Activated effector memory CD4-positive, alpha-beta T cell treated with anti-CD3 and anti-CD28 coated beads, Interleukin-2, amount 50 U/mL, for 16 hours (primary cell): ENCODE measurements at regions not wholly inside any gene's neighbourhood (a gene's known extent, or its start where the extent isn't known, plus 50 kb on each side); places are given as distances from the start of the nearest gene placed in this dataset.
"Not testable (repeated sequence)": the region's sequence is repeated elsewhere in the genome, so short reads cannot be mapped to it uniquely, and the experiment has no call there.

ENCODE experiments used
- DNase-seq: peaks from one replicate; pipeline ENCODE4 v3.0.0-alpha.2; 2020

DNA sequence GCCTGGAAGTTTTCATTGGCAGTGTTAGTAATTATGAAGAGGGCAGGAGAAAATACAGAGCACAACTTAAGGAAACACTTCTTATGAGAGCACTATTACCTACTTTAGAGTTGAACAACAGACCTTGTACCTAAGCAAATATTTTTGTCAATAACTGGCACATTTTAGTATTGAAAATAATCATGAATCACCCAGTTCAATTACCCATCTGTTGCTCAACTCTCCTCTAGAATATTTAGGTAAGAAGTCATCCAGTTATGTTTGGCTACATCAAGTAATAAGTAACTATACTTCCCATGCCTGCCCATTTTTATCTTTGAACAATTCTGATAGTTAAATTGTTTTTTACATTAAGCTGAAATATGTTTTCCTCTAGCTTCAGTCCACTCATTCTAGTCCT lies 893.4 kb downstream of the DIAPH3 start:
- DNase-seq = no peak

DNA sequence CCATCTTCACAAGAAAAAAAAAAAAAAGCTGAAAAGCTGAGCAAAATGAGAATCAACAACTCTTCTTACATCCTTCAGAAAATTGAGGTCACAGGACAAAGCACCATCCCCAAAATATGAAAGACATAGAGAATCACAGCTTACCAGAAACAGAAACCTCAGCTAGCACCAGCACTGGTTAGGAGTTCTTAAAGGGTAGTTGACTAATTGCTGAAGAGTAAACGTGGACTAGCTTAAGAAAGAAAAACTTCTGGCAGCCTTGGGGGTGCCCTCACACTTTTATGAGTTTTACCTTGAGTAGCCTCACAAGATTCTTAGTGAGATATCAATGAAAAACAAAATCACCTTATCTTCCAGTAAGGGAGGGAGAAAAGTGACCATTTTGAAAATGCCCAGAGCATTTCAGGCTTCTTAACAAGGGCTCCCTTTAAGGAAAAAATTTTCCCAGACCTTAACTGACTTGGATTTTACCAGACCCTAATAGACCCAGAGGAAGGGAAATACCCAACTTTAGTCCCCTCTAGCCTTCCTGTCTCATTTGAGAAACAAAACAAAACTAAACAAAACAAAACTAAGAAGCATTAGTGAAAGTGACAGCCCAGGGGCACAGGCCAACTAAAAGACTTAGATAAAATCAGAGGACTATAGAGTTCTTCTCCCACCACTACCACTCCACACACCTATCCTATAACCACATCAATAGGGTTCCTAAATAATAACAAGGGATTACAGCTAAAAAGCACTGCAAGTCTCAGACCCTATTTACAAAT lies 888.6 kb downstream of the DIAPH3 start:
- no peak for DNase-seq

- no peak for DNase-seq
Observed at GRCh38 chr13:59276436-59276835, 887.3 kb downstream of the DIAPH3 start.

GRCh38 chr13:59277106-59277505 lies 886.6 kb downstream of the DIAPH3 start:
- DNase-seq = no peak

- no peak for DNase-seq
Observed at GRCh38 chr13:59279028-59279427, 884.7 kb downstream of the DIAPH3 start.

DNA sequence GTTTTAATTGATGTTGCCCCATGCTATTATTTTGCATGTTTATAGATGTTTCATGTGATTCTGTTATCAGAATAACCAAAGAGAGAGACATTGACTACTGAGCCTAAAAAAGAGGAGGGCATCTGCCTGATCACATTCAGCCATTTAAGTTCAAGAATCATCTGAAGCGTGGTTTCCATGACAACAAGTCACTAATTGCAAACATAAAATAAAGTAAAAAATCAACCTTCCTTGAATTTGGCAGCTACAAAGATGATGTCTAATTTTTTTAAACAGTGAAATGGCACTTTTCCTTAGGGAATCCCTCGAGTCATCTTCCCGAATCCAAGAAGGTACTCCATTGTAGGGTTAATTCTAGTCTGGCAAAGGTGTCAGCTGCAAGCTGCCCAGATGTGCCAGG lies 884.2 kb downstream of the DIAPH3 start:
- no peak for DNase-seq

DNA sequence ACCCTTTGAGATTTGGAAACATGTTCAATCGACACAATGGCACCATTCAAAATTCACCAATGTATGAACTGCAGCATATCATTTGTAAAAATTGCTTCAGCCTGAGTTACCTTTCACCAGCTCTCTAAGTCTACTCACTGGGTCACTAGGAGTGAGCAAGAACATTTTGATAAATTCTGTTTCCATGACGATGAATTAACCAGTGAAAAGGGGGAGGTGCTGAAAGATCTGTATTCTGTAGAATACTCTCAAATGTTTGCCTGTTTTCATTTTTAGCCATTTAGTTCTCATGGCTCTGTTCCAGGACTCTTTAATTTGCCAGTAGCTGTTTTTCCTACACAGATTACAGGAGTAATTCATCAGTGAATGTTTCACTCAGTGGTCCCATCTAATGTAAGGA lies 883.4 kb downstream of the DIAPH3 start:
- DNase-seq = no peak

- no peak for DNase-seq
Observed at GRCh38 chr13:59281453-59281852, 882.3 kb downstream of the DIAPH3 start.

- not testable (repeated sequence) for DNase-seq
Observed at GRCh38 chr13:59292240-59292639, 871.5 kb downstream of the DIAPH3 start.

- no peak for DNase-seq
Observed at GRCh38 chr13:59299584-59299983, 864.1 kb downstream of the DIAPH3 start.

GRCh38 chr13:59300355-59301173 lies 863.2 kb downstream of the DIAPH3 start:
- no peak for DNase-seq

GRCh38 chr13:59301174-59301567 lies 862.6 kb downstream of the DIAPH3 start:
- DNase-seq = no peak

DNA sequence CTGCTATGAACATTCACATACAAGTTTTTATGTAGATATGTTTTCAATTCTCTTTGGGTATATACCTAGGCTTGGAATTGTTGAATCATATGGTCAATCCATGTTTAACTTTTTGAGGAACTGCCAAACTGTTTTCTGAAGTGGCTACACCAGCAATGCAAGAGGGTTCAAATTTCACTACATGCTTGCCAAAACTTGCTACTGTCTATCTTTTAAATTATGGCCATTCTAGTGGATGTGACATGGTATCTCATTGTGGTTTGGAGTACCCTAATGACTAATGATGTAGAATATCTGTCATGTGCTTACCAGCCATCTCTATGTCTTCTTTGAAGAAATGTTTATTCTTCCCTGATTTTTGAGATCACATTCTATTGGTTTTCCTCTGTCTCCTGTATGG lies 860.3 kb downstream of the DIAPH3 start:
- DNase-seq = no peak

DNA sequence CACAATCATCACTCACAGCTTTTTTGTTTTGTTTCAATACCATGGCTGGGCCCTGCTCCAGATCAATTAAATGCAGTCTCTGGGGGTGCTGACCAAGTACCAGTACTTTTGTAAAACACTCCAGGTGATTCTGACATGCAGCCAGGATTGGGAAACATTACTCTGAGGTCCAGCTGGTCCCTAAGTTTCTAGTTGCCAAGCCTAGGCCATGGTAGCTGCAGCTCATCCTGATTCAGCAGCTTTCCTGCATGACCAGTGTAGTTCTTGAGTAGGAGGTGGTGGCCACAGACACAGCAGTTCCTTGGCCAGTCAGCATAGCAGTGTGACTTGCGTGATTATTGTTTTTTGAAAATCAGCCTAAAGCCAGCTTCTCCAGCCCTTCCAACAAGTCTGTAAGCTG lies 859.1 kb downstream of the DIAPH3 start:
- DNase-seq = no peak

GRCh38 chr13:59305896-59306295 lies 857.8 kb downstream of the DIAPH3 start:
- no peak for DNase-seq

- no peak for DNase-seq
Observed at GRCh38 chr13:59312776-59313175, 851.0 kb downstream of the DIAPH3 start.

GRCh38 chr13:59318320-59318930 lies 845.3 kb downstream of the DIAPH3 start:
- DNase-seq = peak; percentile 72

GRCh38 chr13:59319276-59319675 lies 844.5 kb downstream of the DIAPH3 start:
- no peak for DNase-seq

GRCh38 chr13:59320021-59320420 lies 843.7 kb downstream of the DIAPH3 start:
- no peak for DNase-seq

DNA sequence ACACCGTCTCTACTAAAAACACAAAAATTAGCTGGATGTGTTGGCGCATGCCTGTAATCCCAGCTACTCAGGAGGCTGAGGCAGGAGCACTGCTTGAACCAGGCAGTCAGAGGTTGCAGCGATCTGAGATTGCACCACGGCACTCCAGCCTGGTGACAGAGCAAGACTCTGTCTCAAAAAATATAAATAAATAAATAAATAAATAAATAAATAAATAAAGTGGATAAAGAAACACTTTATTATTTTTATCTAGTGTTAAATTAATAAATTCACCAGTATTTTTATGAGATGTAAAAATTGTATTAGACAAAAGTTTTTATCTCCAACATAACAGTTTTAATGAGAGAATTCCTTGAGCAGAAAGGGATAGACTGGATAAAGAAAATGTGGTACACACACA lies 839.3 kb downstream of the DIAPH3 start:
- not testable (repeated sequence) for DNase-seq

DNA sequence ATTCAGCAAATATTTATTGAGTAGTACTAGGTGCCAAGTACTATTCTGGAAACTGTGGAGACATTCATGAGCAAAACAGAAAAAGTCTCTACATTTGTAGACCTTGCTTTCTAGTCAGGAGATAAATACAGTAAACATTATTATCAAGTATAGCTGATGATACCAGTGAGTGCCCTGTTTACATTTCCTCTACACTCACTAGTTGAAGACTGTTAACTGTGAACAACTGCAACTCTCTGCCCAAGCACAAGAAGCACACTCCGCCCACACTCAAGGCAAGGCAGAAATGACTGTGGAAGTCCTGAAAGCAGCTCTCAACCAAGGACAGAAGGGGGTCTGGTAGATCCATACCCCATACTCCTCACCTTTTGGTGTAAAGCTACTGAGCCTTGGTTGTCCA lies 837.0 kb downstream of the DIAPH3 start:
- DNase-seq = no peak

GRCh38 chr13:59330764-59331163 lies 833.0 kb downstream of the DIAPH3 start:
- no peak for DNase-seq

DNA sequence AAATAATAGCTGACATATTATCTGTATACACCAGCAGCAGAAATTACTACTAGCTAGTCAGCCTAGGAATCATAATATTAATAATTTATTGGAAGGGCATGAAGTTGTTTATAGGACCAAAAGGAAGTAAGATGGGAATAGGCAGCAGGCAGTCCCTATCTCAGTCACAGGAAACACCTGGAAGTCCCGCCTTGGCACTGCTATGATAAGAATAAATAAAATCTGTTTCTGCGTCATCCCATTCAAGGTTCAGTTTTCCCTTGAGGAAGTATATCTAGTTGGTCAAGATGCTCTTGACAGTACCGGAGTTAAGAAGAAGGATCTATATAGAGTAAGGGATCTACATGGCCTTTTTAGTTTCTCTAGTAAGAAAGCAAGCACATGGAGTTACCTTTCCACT lies 830.8 kb downstream of the DIAPH3 start:
- DNase-seq = no peak

GRCh38 chr13:59337070-59337469 lies 826.7 kb downstream of the DIAPH3 start:
- DNase-seq = no peak
